CD4-positive, alpha-beta T cell treated with Interleukin-17A for 1 hour (primary cell): ENCODE measurements at regions not wholly inside any gene's neighbourhood (a gene's known extent, or its start where the extent isn't known, plus 50 kb on each side); places are given as distances from the start of the nearest gene placed in this dataset.

Experiments used
- DNase-seq: peaks from one replicate; pipeline ENCODE4 v3.0.0-alpha.2; 2020

DNA sequence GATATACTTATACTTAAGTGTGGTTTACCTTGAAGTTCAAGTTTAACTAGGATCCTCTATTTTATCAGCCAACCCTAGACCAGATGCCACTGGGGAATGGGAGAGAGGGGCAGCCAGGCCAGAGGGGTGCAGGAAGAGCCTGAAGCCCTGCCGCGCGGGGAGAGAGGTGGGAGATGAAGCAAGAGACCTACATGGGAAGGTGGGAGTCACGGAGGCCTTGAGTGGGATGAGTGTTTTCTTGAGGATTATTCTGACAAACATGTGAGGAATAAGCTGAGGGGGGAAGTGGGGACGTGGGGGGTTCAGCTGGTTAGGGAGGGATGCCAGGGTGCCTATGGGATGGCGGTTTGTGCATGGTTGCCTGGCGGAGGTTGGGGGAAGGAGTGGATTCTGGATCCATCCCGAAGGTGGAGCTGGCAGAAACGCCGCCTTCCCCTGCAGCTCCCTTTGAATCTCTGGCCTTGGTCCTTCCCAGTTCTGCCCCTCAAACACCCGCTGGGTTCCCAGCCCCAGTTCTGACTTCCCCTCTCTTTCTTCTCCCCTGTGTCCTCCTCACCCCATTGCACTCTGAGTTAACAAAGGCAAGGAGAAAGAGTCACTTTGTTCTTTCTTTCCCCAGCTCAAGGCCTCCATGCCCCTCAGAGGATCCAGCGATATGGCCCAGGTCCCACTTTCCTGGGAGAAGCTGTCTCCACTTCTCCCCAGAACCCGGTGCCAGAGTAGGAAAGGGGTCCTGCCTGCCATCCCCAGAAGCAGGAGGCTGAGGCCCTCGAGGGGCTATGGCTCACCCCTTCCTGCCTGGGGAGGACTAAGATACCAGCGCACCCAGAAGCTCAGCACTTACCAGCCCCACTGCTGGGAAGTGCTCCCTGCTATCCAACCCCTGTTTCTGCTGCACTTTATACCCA is 274.2 kb downstream of the UACA start:
- DNase-seq: no peak

GRCh38 chr15:70488002-70488605 is 275.3 kb downstream of the UACA start:
- peak; percentile 79 for DNase-seq

GRCh38 chr15:70487387-70487740 is 276.0 kb downstream of the UACA start:
- no peak for DNase-seq

- DNase-seq: peak; percentile 54
These were observed 276.6 kb downstream of the UACA start for GRCh38 chr15:70486451-70487386.

GRCh38 chr15:70486012-70486411 is 277.3 kb downstream of the UACA start:
- no peak for DNase-seq

DNA sequence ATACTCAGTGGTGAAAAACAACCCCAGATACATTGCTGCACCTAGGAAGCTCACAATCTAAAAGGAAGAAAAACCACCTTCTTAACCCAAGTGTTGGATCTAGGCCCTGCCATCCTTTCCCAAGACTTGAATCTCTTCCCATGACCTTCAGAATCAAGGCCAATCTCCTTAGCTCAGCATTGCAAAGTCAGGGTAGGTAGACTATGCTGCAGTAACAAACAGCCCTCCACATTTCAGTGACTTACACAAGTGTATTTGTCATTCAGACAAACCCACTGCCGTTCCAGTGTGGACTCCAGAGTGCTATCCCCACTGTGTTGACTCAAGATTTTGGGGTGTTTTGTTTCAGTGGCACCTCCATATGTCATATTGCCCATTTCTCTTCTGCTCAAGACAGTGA is 278.4 kb downstream of the UACA start:
- DNase-seq: no peak

DNA sequence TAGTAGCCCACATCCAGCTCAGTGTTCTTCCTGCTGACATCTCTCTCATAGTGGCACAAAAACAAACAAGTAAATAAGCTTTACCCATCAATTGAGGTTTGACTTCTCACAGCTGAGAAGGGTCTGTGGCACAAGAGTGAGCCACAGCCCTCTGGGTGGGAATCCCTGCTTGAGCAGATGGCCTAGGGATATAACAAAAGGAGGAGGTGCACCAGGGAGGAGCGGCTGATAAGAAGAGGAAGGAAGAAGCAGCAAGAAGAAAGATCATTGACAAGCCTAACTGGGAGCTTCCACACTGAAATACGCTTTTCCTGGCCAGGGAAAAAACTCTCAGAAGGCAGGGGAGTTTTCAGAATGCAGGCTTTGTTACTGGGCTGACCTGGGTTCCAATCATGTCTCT is 279.8 kb downstream of the UACA start:
- no peak for DNase-seq

GRCh38 chr15:70480196-70480856 is 283.0 kb downstream of the UACA start:
- DNase-seq: peak; percentile 64

- DNase-seq: no peak
These were observed 283.6 kb downstream of the UACA start for GRCh38 chr15:70479785-70480184.

GRCh38 chr15:70479056-70479455 is 284.3 kb downstream of the UACA start:
- DNase-seq: no peak

DNA sequence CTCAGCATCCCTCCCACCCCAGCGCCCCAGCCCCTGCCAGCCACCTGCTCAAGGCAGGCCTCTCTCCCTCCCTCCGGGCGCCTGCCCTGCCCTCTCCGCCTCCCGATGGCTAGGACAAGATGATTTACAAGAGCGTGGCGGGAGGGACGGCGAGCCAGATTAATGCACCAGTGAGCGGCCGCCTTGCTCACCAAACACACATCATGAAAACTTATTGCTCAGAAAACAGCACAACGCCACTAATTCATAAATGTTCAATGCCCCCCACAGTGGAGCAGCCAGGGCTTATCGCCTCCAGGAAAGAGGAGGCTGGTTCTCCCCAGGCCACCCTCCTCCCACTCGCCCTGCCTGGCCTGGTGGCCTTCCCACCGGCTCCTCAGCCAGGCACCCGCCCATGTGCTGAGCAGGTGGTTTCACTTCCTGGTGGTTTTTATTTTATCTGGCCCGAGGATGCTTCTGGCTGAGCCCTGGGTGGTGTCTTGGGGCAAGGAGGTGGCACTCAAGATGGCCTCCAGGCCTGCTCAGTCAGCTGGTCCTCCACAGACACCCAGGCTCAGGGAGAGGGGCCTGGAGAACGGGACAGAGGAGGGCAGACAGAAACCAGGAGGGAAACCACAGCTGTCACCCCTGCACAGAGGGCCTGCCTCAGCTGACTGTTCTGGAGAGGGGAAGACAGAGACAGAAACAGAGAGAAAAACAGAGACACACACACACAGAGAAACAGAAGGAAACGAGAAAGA is 284.9 kb downstream of the UACA start:
- DNase-seq: no peak

GRCh38 chr15:70477750-70478250 is 285.6 kb downstream of the UACA start:
- DNase-seq: no peak

DNA sequence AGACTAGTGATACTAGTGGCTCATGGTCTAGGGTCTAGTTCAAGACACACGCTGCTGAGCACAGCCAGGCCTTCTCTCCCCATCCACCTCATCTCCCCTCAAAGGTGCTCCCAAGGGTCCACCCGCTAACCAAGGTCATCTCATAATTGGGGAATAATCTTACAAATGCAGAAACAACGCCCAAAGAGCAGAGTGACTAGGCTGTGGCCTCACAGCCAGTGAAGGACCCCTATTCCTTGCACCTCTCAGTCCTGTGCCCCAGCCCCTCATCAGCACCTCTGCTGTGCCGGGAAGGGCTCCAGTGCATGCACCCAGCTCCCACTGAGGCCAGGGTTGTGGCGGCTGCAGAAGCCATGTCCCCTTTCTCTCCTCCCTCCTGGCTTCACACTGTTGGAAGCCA is 286.9 kb downstream of the UACA start:
- DNase-seq: no peak

- DNase-seq: no peak
These were observed 287.4 kb downstream of the UACA start for GRCh38 chr15:70475921-70476320.

DNA sequence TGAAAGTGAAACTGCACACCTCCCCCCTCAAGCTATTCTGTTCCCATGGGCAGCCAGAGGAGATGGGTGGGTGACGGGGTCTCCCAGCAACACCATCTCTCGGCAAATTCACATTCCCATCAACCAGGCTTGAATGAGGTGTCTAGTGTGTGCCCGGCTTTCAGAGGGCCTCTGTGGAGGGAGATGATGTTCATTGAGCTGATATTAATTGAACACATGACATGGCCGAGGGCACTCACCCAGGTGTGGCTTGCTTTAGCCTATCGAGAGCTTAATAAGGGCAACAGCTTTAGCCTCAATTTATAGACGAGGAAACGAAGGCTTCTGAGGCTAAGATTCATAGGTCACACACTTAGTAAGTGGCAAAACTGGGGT is 288.0 kb downstream of the UACA start:
- no peak for DNase-seq

DNA sequence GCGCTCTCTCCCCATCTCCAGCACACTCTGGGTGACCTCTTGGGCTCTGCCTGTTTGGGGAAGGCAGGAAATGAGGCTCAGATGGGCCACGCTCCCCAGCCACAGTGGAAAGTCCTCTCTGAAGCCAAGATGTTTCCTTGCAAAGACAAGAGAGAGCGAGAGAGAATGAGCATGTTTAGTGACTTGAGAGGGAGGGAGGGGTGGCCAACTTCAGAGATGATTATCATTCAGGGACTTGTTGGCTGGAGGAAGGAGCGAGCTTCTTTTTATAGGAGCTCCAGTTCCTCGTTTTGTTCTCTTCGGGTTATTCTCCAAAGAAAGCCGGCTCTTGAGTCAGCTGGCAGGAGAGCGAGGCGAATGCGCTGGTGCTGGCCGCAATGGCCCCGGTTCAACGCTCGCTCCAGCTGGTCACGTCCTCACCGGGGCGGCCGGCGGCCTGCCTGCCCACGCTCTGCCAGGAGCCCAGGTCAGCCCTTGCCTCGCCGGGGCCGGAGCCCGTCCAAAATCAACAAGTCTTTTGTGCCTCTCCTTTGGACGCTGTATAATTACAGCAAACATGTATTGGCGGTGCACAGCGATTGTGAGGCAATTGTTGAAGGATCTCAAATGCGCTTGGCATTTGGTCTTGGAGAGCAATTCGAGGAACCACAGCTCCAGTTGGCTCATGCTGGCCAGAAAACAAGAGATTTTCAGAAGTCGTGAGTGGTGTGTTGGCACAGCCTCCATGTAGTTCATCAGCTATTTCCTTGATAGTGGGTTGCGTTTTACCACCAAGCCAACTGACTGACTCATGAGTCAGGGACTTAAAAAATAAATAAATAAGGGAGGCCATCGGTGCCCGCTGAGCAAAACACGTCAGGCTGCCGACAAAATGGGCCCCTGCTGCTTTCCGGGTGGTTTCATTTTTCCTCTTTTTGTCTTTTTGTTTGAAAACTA is 288.6 kb downstream of the UACA start:
- peak; percentile 38 for DNase-seq

DNA sequence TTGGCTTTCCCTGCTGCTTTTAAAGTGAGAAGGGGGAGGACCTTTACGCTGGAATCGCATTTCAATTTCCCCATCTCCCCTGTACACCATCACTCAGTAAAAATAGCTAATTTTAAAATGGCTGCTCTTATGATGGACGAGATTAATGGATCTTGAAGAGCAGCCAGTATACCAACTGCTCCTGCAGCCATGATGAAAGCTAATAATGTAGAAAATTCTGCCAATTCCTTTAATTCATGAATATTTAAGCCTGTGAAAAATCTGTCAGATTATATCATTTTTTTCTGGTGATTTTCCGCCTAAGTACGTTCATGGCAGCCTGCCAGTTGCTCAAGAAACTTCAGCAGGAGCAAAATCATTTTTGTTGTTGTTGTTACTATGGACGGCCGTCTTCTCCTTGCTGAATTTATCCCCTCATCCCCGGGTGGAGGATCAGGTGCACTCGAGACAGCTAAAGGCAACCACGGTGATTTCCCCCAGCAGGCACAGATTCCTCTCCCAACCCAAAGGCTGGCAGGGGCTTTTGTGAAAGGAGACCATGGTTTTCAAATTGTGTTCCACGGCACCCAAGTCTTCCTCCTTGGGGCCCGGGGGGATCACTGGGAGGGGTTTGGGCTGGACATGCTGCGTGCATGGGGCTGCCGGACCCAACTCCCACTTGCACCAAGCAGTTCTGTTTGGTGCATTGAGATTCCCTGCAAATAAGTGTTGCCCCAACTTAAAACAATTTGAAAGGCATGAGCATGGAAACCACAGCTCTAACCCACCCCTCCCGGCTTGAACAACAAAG is 289.6 kb downstream of the UACA start:
- no peak for DNase-seq

DNA sequence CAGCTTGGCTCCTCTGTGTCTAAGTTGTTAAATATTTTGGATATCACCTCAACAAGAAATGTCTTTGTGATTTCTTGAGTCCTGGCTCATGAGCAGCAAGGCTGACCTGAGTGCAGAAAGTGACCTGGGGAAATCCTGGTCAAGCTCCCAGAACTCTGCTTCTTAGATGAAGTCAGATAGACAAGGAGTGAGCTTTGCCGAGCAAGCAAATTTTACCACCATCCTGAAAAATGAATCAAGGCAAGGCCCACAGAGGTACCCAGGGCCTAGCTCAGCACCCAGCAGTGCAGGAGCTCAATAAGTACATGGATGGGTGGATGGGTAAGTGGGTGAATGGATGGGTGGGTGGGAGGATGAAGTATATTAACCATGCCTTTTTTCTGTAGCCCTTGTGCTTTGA is 291.8 kb downstream of the UACA start:
- DNase-seq: no peak

- DNase-seq: no peak
These were observed 292.7 kb downstream of the UACA start for GRCh38 chr15:70470556-70471191.
